WERI-Rb-1 (cell line): ENCODE measurements at regions not wholly inside any gene's neighbourhood (a gene's known extent, or its start where the extent isn't known, plus 50 kb on each side); places are given as distances from the start of the nearest gene placed in this dataset.
A peak's percentile ranks its signal among the peaks of the same experiment; 100 is the strongest.

Experiments
- DNase-seq: peaks from one replicate; pipeline ENCODE4 v3.0.0-alpha.2; 2020
- H3K27ac ChIP-seq: fragments of 250-450 bp; sonication (Bioruptor Pico); 2 replicates; pipeline ENCODE4 v1.5.1; 2020; ENCODE audit warnings: mild to moderate bottlenecking, moderate library complexity
- H3K27me3 ChIP-seq: fragments of 250-450 bp; sonication (Bioruptor Pico); 2 replicates; pipeline ENCODE4 v1.5.1; 2021; ENCODE audit warnings: mild to moderate bottlenecking, low read depth, moderate library complexity; ENCODE audit not compliant: insufficient read depth, severe bottlenecking
- H3K36me3 ChIP-seq: fragments of 250-450 bp; sonication (Bioruptor Pico); 2 replicates; pipeline ENCODE4 v1.5.1; 2020; ENCODE audit warnings: mild to moderate bottlenecking, moderate library complexity
- H3K4me3 ChIP-seq: 2 replicates; pipeline ENCODE4 v1.5.1; 2011; ENCODE audit warnings: low read depth, mild to moderate bottlenecking, control low read depth, low read length
- H3K9me3 ChIP-seq: fragments of 250-450 bp; sonication (Bioruptor Pico); 2 replicates; pipeline ENCODE4 v1.5.1; 2021; ENCODE audit warnings: mild to moderate bottlenecking, moderate library complexity; ENCODE audit not compliant: severe bottlenecking
- TF ChIP-seq, protein P1 (sequence below): IDR thresholded peaks from 2 replicates; pipeline ENCODE4 v1.5.1; 2011; ENCODE audit warnings: low read depth, mild to moderate bottlenecking, control low read depth, inconsistent platforms, low read length

DNA sequence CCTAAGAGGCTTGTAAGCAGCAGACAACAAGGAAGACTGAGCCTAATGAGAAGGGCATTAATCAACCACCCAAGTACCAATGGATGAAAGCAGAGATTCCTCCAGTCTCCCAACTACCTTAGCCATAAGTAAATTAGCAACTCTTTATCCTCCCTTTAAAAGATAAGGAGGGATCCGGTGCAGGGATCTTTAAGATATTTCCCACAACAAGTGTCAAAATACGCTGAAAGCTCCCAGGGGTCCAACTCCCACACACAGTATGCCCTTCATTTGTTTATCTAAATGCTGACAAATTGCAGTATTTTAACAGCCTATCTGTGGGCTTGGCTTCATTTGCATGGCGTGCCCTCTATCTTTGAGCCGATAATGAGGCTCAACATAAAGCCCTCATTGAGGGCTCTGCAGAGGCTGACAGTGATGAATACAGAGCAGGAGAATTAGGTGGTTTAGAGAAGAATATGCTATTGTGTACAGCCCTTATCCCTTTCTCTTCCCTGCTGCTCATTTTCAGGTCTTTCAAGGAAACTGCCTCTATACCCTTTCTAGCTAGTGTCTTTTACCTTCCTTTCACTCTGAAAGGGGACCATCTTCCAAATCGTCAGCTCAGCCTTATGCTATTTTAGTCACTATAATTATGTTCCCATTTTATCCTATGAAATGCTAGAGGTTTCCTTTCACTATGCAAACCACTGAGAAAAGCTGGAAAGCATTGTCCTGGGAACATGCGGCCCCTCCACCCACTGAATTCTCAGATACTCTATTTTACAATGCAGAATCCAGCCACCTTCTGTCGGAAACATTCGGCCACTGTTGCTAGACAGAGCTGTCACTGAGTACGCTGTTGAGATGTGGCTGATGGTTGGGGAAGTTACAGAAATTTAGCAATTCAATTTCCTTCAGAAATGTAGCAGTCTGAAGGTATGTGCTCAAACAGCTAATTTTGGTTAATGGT lies 575.2 kb upstream of the JAG1 start:
- TF ChIP-seq, protein P1, sequence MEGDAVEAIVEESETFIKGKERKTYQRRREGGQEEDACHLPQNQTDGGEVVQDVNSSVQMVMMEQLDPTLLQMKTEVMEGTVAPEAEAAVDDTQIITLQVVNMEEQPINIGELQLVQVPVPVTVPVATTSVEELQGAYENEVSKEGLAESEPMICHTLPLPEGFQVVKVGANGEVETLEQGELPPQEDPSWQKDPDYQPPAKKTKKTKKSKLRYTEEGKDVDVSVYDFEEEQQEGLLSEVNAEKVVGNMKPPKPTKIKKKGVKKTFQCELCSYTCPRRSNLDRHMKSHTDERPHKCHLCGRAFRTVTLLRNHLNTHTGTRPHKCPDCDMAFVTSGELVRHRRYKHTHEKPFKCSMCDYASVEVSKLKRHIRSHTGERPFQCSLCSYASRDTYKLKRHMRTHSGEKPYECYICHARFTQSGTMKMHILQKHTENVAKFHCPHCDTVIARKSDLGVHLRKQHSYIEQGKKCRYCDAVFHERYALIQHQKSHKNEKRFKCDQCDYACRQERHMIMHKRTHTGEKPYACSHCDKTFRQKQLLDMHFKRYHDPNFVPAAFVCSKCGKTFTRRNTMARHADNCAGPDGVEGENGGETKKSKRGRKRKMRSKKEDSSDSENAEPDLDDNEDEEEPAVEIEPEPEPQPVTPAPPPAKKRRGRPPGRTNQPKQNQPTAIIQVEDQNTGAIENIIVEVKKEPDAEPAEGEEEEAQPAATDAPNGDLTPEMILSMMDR: no peak
- no peak overlapping the region for H3K27ac ChIP-seq

DNA sequence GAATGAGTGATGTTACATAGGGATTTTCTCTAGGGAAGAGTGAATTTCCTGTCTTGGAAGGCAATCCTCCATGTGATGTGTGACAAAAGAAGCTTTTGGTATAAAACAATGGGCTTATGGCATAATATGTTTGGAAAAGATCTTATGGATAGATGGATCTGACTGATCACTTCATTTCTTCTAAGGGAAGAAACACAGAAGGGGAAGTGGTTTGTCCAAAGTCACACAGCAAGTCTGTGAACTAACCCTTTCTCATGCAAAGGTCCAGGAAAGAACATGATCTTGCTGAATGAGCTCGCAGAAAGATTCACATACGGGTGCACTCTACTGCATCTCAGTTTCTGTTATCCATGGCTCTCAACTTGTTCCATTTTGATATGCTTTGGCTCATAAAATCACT lies 575.9 kb upstream of the JAG1 start:
- no peak overlapping the region for H3K4me3 ChIP-seq
- no peaks in the 10 kb centered on the region for H3K36me3 ChIP-seq
- TF ChIP-seq, protein P1: no peak
- no peaks in the 10 kb centered on the region for H3K9me3 ChIP-seq
- DNase-seq: no peak
- H3K27me3 ChIP-seq: no peaks in the 10 kb centered on the region
- no peak overlapping the region for H3K27ac ChIP-seq

More for the DNA sequence above, 575.2 kb upstream of the JAG1 start:
- no peak overlapping the region for H3K4me3 ChIP-seq
- H3K9me3 ChIP-seq: no peaks in the 10 kb centered on the region
- peak; percentile 62 for DNase-seq
- H3K36me3 ChIP-seq: no peaks in the 10 kb centered on the region
- no peaks in the 10 kb centered on the region for H3K27me3 ChIP-seq

DNA sequence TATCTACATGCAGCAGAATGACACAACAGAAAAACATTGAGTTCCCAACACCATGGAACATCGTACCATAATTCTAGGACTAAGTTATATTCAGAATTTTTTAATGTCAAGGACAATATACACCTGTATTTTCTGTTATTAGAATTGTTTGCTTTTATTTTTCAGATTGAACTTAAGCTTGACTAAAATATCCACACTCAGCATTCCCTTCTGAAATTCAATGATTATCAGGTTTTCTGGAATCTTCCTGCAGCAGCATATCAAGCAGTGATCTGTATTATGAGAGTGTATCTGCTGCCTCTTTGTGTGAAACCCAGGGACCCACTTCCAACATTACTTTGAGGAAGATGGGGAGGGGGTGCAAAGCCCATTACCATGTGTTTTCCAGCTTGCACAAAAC lies 578.6 kb upstream of the JAG1 start:
- Histone ChIP-seq H3K9me3 (no peaks in the 10 kb centered on the region), H3K36me3 (no peaks in the 10 kb centered on the region), H3K27ac (no peak overlapping the region), H3K27me3 (no peaks in the 10 kb centered on the region), H3K4me3 (no peak overlapping the region)
- DNase-seq: no peak
- TF ChIP-seq, protein P1: no peak

DNA sequence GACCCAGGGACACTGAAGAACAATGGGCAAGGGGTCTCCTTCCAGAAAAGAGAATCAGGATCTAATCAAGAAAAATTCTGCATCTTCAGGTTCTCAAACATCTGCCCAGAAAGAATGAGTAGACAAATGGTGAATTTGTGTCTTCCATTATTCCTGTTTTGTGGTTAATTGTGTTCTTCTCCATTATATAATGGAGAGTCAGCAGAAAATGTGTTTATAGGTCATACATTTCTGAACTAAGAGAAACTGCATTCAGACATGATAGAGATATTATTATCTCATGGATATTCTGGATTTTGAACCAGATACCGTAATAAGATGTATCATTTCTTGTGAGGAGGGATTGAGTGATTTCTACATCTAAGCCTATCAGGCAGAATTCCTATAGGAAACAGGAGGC lies 581.7 kb upstream of the JAG1 start:
- DNase-seq: no peak
- Histone ChIP-seq H3K27me3 (no peaks in the 10 kb centered on the region), H3K27ac (no peak overlapping the region), H3K36me3 (no peaks in the 10 kb centered on the region), H3K9me3 (no peaks in the 10 kb centered on the region), H3K4me3 (no peak overlapping the region)
- TF ChIP-seq, protein P1: no peak

DNA sequence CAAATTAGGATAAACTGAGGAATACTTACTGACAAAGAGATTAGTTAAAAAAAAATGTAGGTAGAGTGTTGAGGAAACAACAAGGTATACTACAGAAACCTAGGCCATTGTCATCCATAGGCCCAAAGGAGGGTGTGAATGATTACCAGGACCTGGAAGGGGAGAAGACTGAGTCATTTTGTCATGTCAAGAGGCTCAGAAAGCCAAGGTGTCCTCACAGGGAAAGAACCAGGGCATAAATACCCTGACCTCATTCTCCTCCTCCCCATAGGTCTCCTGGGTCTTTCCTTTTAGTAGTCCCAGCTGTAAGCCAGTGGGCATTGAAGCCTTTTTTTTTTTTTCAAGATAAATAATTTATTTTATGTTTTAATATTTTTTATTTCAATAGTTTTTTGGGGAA lies 582.1 kb upstream of the JAG1 start:
- Histone ChIP-seq H3K4me3 (no peak overlapping the region), H3K36me3 (no peaks in the 10 kb centered on the region), H3K27ac (no peak overlapping the region), H3K9me3 (no peaks in the 10 kb centered on the region), H3K27me3 (no peaks in the 10 kb centered on the region)
- no peak for DNase-seq
- TF ChIP-seq, protein P1: no peak
